Upper lobe of right lung (tissue), 1 donor: ENCODE measurements at regions not wholly inside any gene's neighbourhood (a gene's known extent, or its start where the extent isn't known, plus 50 kb on each side); places are given as distances from the start of the nearest gene placed in this dataset.

Experiments
- ATAC-seq: fragments of 200-7000 bp; cut with Tn5 transposase; one replicate; pipeline ENCODE4 v1.9.1; 2020; ENCODE audit warnings: mild to moderate bottlenecking, moderate library complexity
- DNase-seq: peaks from one replicate; pipeline ENCODE4 v3.0.0-alpha.2; 2020
- H3K27ac ChIP-seq: fragments of 200-600 bp; one replicate; pipeline ENCODE4 v1.8.0; 2022
- H3K27me3 ChIP-seq: fragments of 200-600 bp; one replicate; pipeline ENCODE4 v1.8.0; 2022; ENCODE audit warnings: mild to moderate bottlenecking
- H3K36me3 ChIP-seq: fragments of 200-600 bp; one replicate; pipeline ENCODE4 v1.8.0; 2022
- H3K4me1 ChIP-seq: fragments of 200-600 bp; one replicate; pipeline ENCODE4 v1.8.0; 2022
- H3K4me3 ChIP-seq: fragments of 200-600 bp; one replicate; pipeline ENCODE4 v1.8.0; 2022; ENCODE audit warnings: mild to moderate bottlenecking
- H3K9me3 ChIP-seq: fragments of 200-600 bp; one replicate; pipeline ENCODE4 v1.8.0; 2022
- CTCF ChIP-seq: fragments of 200-600 bp; IDR thresholded peaks from one replicate; pipeline ENCODE4 v1.8.0; 2022; ENCODE audit warnings: antibody characterized with exemption
- intact Hi-C: fragments of 100-400 bp; cut with DNase I; formaldehyde crosslinking; loops from one replicate; pipeline ENCODE4 v1.11.0; 2022
- donor health status: DM: no; HTN: yes; CAD: no; lungs with severe emphysema.

- Histone ChIP-seq H3K27ac (no peak overlapping the region), H3K27me3 (no peaks in the 10 kb centered on the region), H3K9me3 (no peaks in the 10 kb centered on the region), H3K36me3 (no peaks in the 10 kb centered on the region), H3K4me3 (no peak overlapping the region), H3K4me1 (no peaks in the 10 kb centered on the region)
- DNase-seq, result no peak
- intact Hi-C loops, result no loop called here
- no peak for TF ChIP-seq CTCF
- ATAC-seq, result no peak
These were observed 396.8 kb downstream of the TUSC7 start for GRCh38 chr3:117106396-117106795.

- no peak for TF ChIP-seq CTCF
- no peaks in the 10 kb centered on the region for H3K27me3 ChIP-seq
- DNase-seq (no peak), ATAC-seq (no peak)
- H3K4me1 ChIP-seq, result no peaks in the 10 kb centered on the region
- H3K9me3 ChIP-seq, result no peaks in the 10 kb centered on the region
- intact Hi-C loops, result no loop called here
- no peaks in the 10 kb centered on the region for H3K36me3 ChIP-seq
- H3K4me3 ChIP-seq, result no peak overlapping the region
- H3K27ac ChIP-seq, result no peak overlapping the region
These were observed 398.4 kb downstream of the TUSC7 start for GRCh38 chr3:117107946-117108345.

- no peaks in the 10 kb centered on the region for H3K36me3 ChIP-seq
- no peak overlapping the region for H3K27ac ChIP-seq
- no peak overlapping the region for H3K4me3 ChIP-seq
- no peaks in the 10 kb centered on the region for H3K27me3 ChIP-seq
- no peaks in the 10 kb centered on the region for H3K9me3 ChIP-seq
- ATAC-seq (no peak), DNase-seq (no peak)
- intact Hi-C loops, result no loop called here
- TF ChIP-seq CTCF, result no peak
- no peaks in the 10 kb centered on the region for H3K4me1 ChIP-seq
These were observed 399.6 kb downstream of the TUSC7 start for GRCh38 chr3:117109178-117109577.

GRCh38 chr3:117114517-117115265 is 405.1 kb downstream of the TUSC7 start:
- Histone ChIP-seq H3K27ac (no peak overlapping the region), H3K36me3 (no peaks in the 10 kb centered on the region), H3K4me1 (no peaks in the 10 kb centered on the region), H3K4me3 (no peak overlapping the region), H3K9me3 (no peaks in the 10 kb centered on the region), H3K27me3 (no peaks in the 10 kb centered on the region)
- no peak for ATAC-seq
- no peak for TF ChIP-seq CTCF
- intact Hi-C loops, result no loop called here
- no peak for DNase-seq

- H3K27me3 ChIP-seq, result no peaks in the 10 kb centered on the region
- H3K36me3 ChIP-seq, result no peaks in the 10 kb centered on the region
- intact Hi-C loops, result no loop called here
- ATAC-seq, result no peak
- DNase-seq, result no peak
- H3K27ac ChIP-seq, result no peak overlapping the region
- no peak for TF ChIP-seq CTCF
- H3K4me3 ChIP-seq, result no peak overlapping the region
- no peaks in the 10 kb centered on the region for H3K9me3 ChIP-seq
- H3K4me1 ChIP-seq, result no peaks in the 10 kb centered on the region
These were observed 407.8 kb downstream of the TUSC7 start for GRCh38 chr3:117117188-117117936.
